ENCODE measurements at regions not wholly inside any gene's neighbourhood (a gene's known extent, or its start where the extent isn't known, plus 50 kb on each side); places are given as distances from the start of the nearest gene placed in this dataset.

- DNase-seq (ENCODE audit: extremely low read depth in 1 of 2, low read depth in 1 of 2): no peak
Observed at GRCh38 chr6:98578016-98578415, 256.4 kb upstream of the POU3F2 start.

GRCh38 chr6:98579079-98579478, 255.3 kb upstream of the POU3F2 start:
- DNase-seq (ENCODE audit: extremely low read depth in 1 of 2, low read depth in 1 of 2): no peak

- no peak for DNase-seq (ENCODE audit: extremely low read depth in 1 of 2, low read depth in 1 of 2)
Observed at GRCh38 chr6:98579941-98580340, 254.4 kb upstream of the POU3F2 start.

GRCh38 chr6:98581705-98582104, 252.7 kb upstream of the POU3F2 start:
- no peak for DNase-seq (ENCODE audit: extremely low read depth in 1 of 2, low read depth in 1 of 2)

- DNase-seq (ENCODE audit: extremely low read depth in 1 of 2, low read depth in 1 of 2): no peak
Observed at GRCh38 chr6:98583506-98583905, 250.9 kb upstream of the POU3F2 start.

- DNase-seq (ENCODE audit: extremely low read depth in 1 of 2, low read depth in 1 of 2): no peak
Observed at GRCh38 chr6:98586163-98586562, 248.2 kb upstream of the POU3F2 start.

GRCh38 chr6:98587555-98587954, 246.8 kb upstream of the POU3F2 start:
- no peak for DNase-seq (ENCODE audit: extremely low read depth in 1 of 2, low read depth in 1 of 2)

GRCh38 chr6:98589536-98589935, 244.8 kb upstream of the POU3F2 start:
- no peak for DNase-seq (ENCODE audit: extremely low read depth in 1 of 2, low read depth in 1 of 2)

- DNase-seq (ENCODE audit: extremely low read depth in 1 of 2, low read depth in 1 of 2): no peak
Observed at GRCh38 chr6:98590136-98590681, 244.2 kb upstream of the POU3F2 start.

- no peak for DNase-seq (ENCODE audit: extremely low read depth in 1 of 2, low read depth in 1 of 2)
Observed at GRCh38 chr6:98590997-98591396, 243.4 kb upstream of the POU3F2 start.

- no peak for DNase-seq (ENCODE audit: extremely low read depth in 1 of 2, low read depth in 1 of 2)
Observed at GRCh38 chr6:98593676-98594075, 240.7 kb upstream of the POU3F2 start.

GRCh38 chr6:98601716-98602115, 232.7 kb upstream of the POU3F2 start:
- no peak for DNase-seq (ENCODE audit: extremely low read depth in 1 of 2, low read depth in 1 of 2)

GRCh38 chr6:98605705-98606104, 228.7 kb upstream of the POU3F2 start:
- DNase-seq (ENCODE audit: extremely low read depth in 1 of 2, low read depth in 1 of 2): no peak

GRCh38 chr6:98627129-98627775, 207.1 kb upstream of the POU3F2 start:
- no peak for DNase-seq (ENCODE audit: extremely low read depth in 1 of 2, low read depth in 1 of 2)

GRCh38 chr6:98633886-98634285, 200.5 kb upstream of the POU3F2 start:
- no peak for DNase-seq (ENCODE audit: extremely low read depth in 1 of 2, low read depth in 1 of 2)

GRCh38 chr6:98634569-98634968, 199.8 kb upstream of the POU3F2 start:
- no peak for DNase-seq (ENCODE audit: extremely low read depth in 1 of 2, low read depth in 1 of 2)

GRCh38 chr6:98635191-98635590, 199.2 kb upstream of the POU3F2 start:
- no peak for DNase-seq (ENCODE audit: extremely low read depth in 1 of 2, low read depth in 1 of 2)

GRCh38 chr6:98636941-98637340, 197.4 kb upstream of the POU3F2 start:
- no peak for DNase-seq (ENCODE audit: extremely low read depth in 1 of 2, low read depth in 1 of 2)

- no peak for DNase-seq (ENCODE audit: extremely low read depth in 1 of 2, low read depth in 1 of 2)
Observed at GRCh38 chr6:98639089-98639635, 195.2 kb upstream of the POU3F2 start.

GRCh38 chr6:98640366-98640765, 194.0 kb upstream of the POU3F2 start:
- DNase-seq (ENCODE audit: extremely low read depth in 1 of 2, low read depth in 1 of 2): no peak

- no peak for DNase-seq (ENCODE audit: extremely low read depth in 1 of 2, low read depth in 1 of 2)
Observed at GRCh38 chr6:98641949-98642719, 192.2 kb upstream of the POU3F2 start.

GRCh38 chr6:98644063-98644462, 190.3 kb upstream of the POU3F2 start:
- DNase-seq (ENCODE audit: extremely low read depth in 1 of 2, low read depth in 1 of 2): no peak
